ENCODE measurements at regions not wholly inside any gene's neighbourhood (a gene's known extent, or its start where the extent isn't known, plus 50 kb on each side); places are given as distances from the start of the nearest gene placed in this dataset.

- no peaks in the 10 kb centered on the region for H3K4me1 ChIP-seq (ENCODE audit: insufficient read depth, low read length)
- no peaks in the 10 kb centered on the region for H3K9me3 ChIP-seq (ENCODE audit: low read depth, low read length)
- no peaks in the 10 kb centered on the region for H3K36me3 ChIP-seq (ENCODE audit: insufficient read depth, low read length)
- no peaks in the 10 kb centered on the region for H3K79me2 ChIP-seq (ENCODE audit: insufficient read depth, low read length)
- no peak for DNase-seq (ENCODE audit: insufficient read length, low spot score, missing footprints)
- no peak overlapping the region for H3K27ac ChIP-seq (ENCODE audit: low read depth, low read length)
- H3K27me3 ChIP-seq (ENCODE audit: insufficient read depth, low read length), result no peaks in the 10 kb centered on the region
- H2AFZ ChIP-seq (ENCODE audit: low read length), result no peak overlapping the region
- TF ChIP-seq CTCF (IDR thresholded peaks at IDR 0.05; ENCODE audit: extremely low read depth, low read depth, low read length), result no peak
- H4K20me1 ChIP-seq (ENCODE audit: insufficient read depth, low read length), result no peaks in the 10 kb centered on the region
- H3K4me3 ChIP-seq (ENCODE audit: insufficient read depth, low read length), result no peak overlapping the region
- no peak overlapping the region for H3K4me2 ChIP-seq (ENCODE audit: insufficient read depth, low read length)
Measured at GRCh38 chr7:68304536-68304935, 1293.7 kb upstream of the AUTS2 start.

- H3K36me3 ChIP-seq (ENCODE audit: insufficient read depth, low read length), result no peaks in the 10 kb centered on the region
- H2AFZ ChIP-seq (ENCODE audit: low read length), result no peak overlapping the region
- H3K27me3 ChIP-seq (ENCODE audit: insufficient read depth, low read length), result no peaks in the 10 kb centered on the region
- no peaks in the 10 kb centered on the region for H3K9me3 ChIP-seq (ENCODE audit: low read depth, low read length)
- no peaks in the 10 kb centered on the region for H3K4me1 ChIP-seq (ENCODE audit: insufficient read depth, low read length)
- no peak overlapping the region for H3K4me2 ChIP-seq (ENCODE audit: insufficient read depth, low read length)
- no peaks in the 10 kb centered on the region for H3K79me2 ChIP-seq (ENCODE audit: insufficient read depth, low read length)
- DNase-seq (ENCODE audit: insufficient read length, low spot score, missing footprints), result peak; percentile 34
- no peak for TF ChIP-seq CTCF (IDR thresholded peaks at IDR 0.05; ENCODE audit: extremely low read depth, low read depth, low read length)
- no peaks in the 10 kb centered on the region for H4K20me1 ChIP-seq (ENCODE audit: insufficient read depth, low read length)
- H3K4me3 ChIP-seq (ENCODE audit: insufficient read depth, low read length), result no peak overlapping the region
- no peak overlapping the region for H3K27ac ChIP-seq (ENCODE audit: low read depth, low read length)
Measured at GRCh38 chr7:68306692-68307107, 1291.6 kb upstream of the AUTS2 start.

- H2AFZ ChIP-seq (ENCODE audit: low read length), result no peak overlapping the region
- H4K20me1 ChIP-seq (ENCODE audit: insufficient read depth, low read length), result no peaks in the 10 kb centered on the region
- no peak overlapping the region for H3K27ac ChIP-seq (ENCODE audit: low read depth, low read length)
- H3K4me1 ChIP-seq (ENCODE audit: insufficient read depth, low read length), result no peaks in the 10 kb centered on the region
- no peaks in the 10 kb centered on the region for H3K27me3 ChIP-seq (ENCODE audit: insufficient read depth, low read length)
- H3K4me2 ChIP-seq (ENCODE audit: insufficient read depth, low read length), result no peak overlapping the region
- no peak for DNase-seq (ENCODE audit: insufficient read length, low spot score, missing footprints)
- H3K4me3 ChIP-seq (ENCODE audit: insufficient read depth, low read length), result no peak overlapping the region
- H3K36me3 ChIP-seq (ENCODE audit: insufficient read depth, low read length), result no peaks in the 10 kb centered on the region
- no peaks in the 10 kb centered on the region for H3K79me2 ChIP-seq (ENCODE audit: insufficient read depth, low read length)
- TF ChIP-seq CTCF (IDR thresholded peaks at IDR 0.05; ENCODE audit: extremely low read depth, low read depth, low read length), result no peak
- no peaks in the 10 kb centered on the region for H3K9me3 ChIP-seq (ENCODE audit: low read depth, low read length)
Measured at GRCh38 chr7:68309271-68309670, 1289.0 kb upstream of the AUTS2 start.

GRCh38 chr7:68309806-68310205 is 1288.5 kb upstream of the AUTS2 start:
- Histone ChIP-seq H3K27ac (ENCODE audit: low read depth, low read length) (no peak overlapping the region), H3K4me2 (ENCODE audit: insufficient read depth, low read length) (no peak overlapping the region), H3K27me3 (ENCODE audit: insufficient read depth, low read length) (no peaks in the 10 kb centered on the region), H2AFZ (ENCODE audit: low read length) (no peak overlapping the region), H3K36me3 (ENCODE audit: insufficient read depth, low read length) (no peaks in the 10 kb centered on the region), H4K20me1 (ENCODE audit: insufficient read depth, low read length) (no peaks in the 10 kb centered on the region), H3K4me3 (ENCODE audit: insufficient read depth, low read length) (no peak overlapping the region), H3K9me3 (ENCODE audit: low read depth, low read length) (no peaks in the 10 kb centered on the region), H3K4me1 (ENCODE audit: insufficient read depth, low read length) (no peaks in the 10 kb centered on the region), H3K79me2 (ENCODE audit: insufficient read depth, low read length) (no peaks in the 10 kb centered on the region)
- no peak for DNase-seq (ENCODE audit: insufficient read length, low spot score, missing footprints)
- TF ChIP-seq CTCF (IDR thresholded peaks at IDR 0.05; ENCODE audit: extremely low read depth, low read depth, low read length), result no peak

All from osteoblast (primary cell).